Mesothelial cell of epicardium (in vitro differentiated cells): ENCODE measurements at regions not wholly inside any gene's neighbourhood (a gene's known extent, or its start where the extent isn't known, plus 50 kb on each side); places are given as distances from the start of the nearest gene placed in this dataset.

Source experiments
- DNase-seq, 2 experiments: peaks; one replicate each; pipeline ENCODE4 v3.0.0; 2021; ENCODE audit warnings: low spot score in 2 of 2; ENCODE audit not compliant: unreplicated experiment in 2 of 2
- H3K27ac Mint-ChIP-seq: 2 replicates; pipeline ENCODE4 v1.8.0; 2021; ENCODE audit warnings: mixed read lengths
- H3K27me3 Mint-ChIP-seq: 2 replicates; pipeline ENCODE4 v1.8.0; 2021; ENCODE audit warnings: low read depth, mixed read lengths
- H3K36me3 Mint-ChIP-seq: 2 replicates; pipeline ENCODE4 v1.8.0; 2021; ENCODE audit warnings: mixed read lengths
- H3K4me1 Mint-ChIP-seq: 2 replicates; pipeline ENCODE4 v1.8.0; 2021; ENCODE audit warnings: mixed read lengths
- H3K4me3 Mint-ChIP-seq: 2 replicates; pipeline ENCODE4 v1.8.0; 2021; ENCODE audit warnings: mild to moderate bottlenecking, moderate library complexity, mixed read lengths
- H3K9me3 Mint-ChIP-seq: 2 replicates; pipeline ENCODE4 v1.8.0; 2021; ENCODE audit warnings: mixed read lengths
- TF ChIP-seq, protein P1 (sequence below): fragments of 200-600 bp; sonication (generic); IDR thresholded peaks from one replicate; pipeline ENCODE4 v1.5.0; 2021; ENCODE audit warnings: antibody characterized with exemption; ENCODE audit not compliant: unreplicated experiment

DNA sequence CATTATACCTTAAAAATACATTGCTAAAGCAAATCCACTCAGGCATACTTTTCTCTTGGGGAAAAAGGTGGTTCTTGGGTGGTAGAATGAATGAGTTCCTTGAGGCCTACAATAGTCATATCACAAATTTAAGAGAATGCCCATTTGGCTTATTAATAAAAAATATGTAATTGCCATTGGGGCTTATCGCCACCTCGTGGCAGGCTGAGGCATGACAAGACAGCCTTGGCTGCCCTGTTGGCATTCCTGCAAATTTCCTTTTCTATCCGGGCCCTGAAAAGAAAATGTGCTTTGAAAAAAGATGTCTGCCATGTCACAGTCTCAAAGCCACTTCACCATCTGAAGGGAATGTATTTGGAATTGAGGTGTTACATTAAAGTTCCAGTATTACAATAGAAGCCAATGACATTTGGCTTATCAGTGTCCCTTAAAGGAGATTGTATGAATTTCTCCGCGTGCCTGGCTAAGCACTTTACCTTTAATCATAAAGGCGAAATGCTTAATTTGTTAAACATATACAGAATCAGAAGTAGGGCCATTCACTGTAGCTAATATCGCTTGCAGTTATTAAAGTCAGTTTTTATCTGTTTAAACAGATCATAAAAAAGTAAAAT is 188.3 kb upstream of the ZFP64 start:
- H3K9me3 Mint-ChIP-seq, result peaks cover 7% of the 10 kb centered on the region
- no peak overlapping the region for H3K27ac Mint-ChIP-seq
- no peaks in the 10 kb centered on the region for H3K36me3 Mint-ChIP-seq
- TF ChIP-seq, protein P1, sequence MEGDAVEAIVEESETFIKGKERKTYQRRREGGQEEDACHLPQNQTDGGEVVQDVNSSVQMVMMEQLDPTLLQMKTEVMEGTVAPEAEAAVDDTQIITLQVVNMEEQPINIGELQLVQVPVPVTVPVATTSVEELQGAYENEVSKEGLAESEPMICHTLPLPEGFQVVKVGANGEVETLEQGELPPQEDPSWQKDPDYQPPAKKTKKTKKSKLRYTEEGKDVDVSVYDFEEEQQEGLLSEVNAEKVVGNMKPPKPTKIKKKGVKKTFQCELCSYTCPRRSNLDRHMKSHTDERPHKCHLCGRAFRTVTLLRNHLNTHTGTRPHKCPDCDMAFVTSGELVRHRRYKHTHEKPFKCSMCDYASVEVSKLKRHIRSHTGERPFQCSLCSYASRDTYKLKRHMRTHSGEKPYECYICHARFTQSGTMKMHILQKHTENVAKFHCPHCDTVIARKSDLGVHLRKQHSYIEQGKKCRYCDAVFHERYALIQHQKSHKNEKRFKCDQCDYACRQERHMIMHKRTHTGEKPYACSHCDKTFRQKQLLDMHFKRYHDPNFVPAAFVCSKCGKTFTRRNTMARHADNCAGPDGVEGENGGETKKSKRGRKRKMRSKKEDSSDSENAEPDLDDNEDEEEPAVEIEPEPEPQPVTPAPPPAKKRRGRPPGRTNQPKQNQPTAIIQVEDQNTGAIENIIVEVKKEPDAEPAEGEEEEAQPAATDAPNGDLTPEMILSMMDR, result peak; percentile 90
- H3K4me1 Mint-ChIP-seq, result peaks cover 5% of the 10 kb centered on the region
- H3K4me3 Mint-ChIP-seq, result no peak overlapping the region
- H3K27me3 Mint-ChIP-seq, result peaks cover 21% of the 10 kb centered on the region
- peak in 1 of 2 experiments; percentile 52 for DNase-seq

DNA sequence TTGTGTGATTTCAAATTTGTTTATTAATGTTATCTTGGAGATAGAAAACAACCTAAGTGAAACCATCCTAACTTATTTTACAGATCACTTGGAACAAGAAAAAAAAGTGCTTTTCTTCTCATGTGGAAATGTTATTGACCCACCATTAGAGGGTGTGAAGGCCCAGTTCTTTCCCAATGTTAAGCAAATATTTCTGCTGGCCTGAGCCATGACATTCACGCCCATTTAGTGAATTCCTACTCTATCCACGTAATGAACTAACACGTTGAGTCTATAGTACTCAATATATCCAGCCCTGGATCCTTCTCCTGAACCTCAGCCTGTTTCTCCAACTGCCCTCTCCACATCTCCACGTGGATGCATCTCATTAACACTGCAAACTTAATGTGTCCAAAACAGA is 180.6 kb upstream of the ZFP64 start:
- no peak for DNase-seq
- Mint-ChIP-seq H3K4me3 (no peak overlapping the region), H3K36me3 (no peaks in the 10 kb centered on the region), H3K4me1 (no peaks in the 10 kb centered on the region), H3K27me3 (peaks cover 36% of the 10 kb centered on the region), H3K9me3 (peaks cover 11% of the 10 kb centered on the region), H3K27ac (no peak overlapping the region)
- TF ChIP-seq, protein P1, result no peak

DNA sequence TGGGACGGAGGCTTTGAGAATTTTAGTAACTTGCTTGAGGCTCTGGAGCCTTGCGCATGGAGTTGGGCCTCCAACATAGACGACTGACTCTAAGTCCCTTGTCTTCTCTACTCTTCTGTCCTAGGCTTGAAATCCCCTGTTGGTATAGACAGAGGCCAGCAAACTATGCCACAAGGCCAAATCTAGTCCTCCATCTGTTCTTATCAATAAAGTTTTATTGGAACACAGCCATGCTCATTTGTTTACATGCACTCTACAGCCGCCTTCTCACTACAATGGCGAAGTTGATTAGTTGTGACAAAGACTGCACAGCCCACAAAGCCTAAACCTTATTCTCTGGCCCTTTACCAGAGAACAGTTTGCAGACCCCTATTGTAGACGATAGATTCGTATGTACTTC is 174.1 kb upstream of the ZFP64 start:
- H3K27me3 Mint-ChIP-seq, result peaks cover 30% of the 10 kb centered on the region
- TF ChIP-seq, protein P1, result no peak
- H3K27ac Mint-ChIP-seq, result no peak overlapping the region
- no peak for DNase-seq
- H3K9me3 Mint-ChIP-seq, result peaks cover 3% of the 10 kb centered on the region
- no peaks in the 10 kb centered on the region for H3K4me1 Mint-ChIP-seq
- no peaks in the 10 kb centered on the region for H3K36me3 Mint-ChIP-seq
- no peak overlapping the region for H3K4me3 Mint-ChIP-seq

DNA sequence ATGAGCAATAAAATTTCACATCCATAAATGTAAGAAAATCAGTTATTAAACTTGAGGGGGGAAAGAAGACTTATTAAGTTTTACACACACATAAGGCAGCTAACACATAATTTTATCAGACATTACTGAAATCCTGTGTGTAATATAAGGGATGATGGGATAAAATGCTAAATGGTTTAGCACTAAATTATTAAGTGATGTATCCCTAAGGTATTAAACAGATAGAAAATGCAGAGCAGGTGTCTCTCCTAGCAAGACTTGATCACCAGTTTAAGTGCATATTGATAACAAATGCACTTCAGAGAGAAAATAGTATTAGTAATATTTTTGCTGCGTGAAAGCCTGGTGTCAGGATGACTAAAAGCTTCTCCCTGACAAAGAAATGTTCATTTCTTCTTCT is 172.8 kb upstream of the ZFP64 start:
- TF ChIP-seq, protein P1, result no peak

DNA sequence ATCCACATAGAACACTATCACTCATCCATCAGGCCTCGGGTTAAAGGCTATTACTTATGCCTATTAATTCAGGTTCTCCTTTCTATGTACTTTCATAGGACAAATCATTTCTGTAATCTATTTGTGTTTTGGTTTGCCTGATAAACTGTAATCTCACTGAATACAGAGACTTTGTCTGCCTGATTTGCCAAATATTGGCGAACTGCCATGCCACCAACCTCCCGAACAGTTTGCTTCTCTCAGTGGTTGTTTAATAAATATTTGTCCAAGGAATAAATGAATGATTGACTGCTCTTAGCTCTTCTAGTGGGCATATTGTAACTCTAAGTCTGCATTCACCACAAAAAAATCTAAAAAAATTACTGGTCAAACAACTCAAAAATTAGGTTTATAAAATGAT is 170.1 kb upstream of the ZFP64 start:
- Mint-ChIP-seq H3K4me3 (no peak overlapping the region), H3K27ac (no peak overlapping the region)
- TF ChIP-seq, protein P1, result no peak

More for the DNA sequence above, 172.8 kb upstream of the ZFP64 start:
- Mint-ChIP-seq H3K9me3 (no peaks in the 10 kb centered on the region), H3K27me3 (peaks cover 40% of the 10 kb centered on the region), H3K27ac (no peak overlapping the region), H3K4me3 (no peak overlapping the region), H3K36me3 (no peaks in the 10 kb centered on the region), H3K4me1 (no peaks in the 10 kb centered on the region)
- no peak for DNase-seq

DNA sequence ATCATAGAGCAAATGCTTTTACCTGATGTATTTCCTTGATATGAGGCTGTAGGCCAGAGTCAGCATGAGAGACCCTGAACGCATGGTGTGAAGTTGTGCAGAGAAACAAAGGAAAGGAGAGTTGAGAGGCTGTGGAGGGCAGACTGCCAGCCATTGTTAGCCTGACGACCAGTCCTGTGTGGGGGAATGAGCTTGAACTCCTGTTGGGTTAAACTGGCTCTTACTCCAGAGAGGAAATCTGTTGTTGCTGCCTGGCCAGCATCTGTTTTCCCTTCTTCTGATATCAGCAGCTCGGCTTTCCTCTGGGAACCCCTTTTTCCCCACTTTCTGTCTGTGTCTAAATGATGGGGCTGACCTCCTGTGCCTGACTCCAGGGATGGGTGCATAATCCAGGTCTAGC is 158.2 kb upstream of the ZFP64 start:
- TF ChIP-seq, protein P1, result no peak
- no peak for DNase-seq
- Mint-ChIP-seq H3K4me3 (no peak overlapping the region), H3K4me1 (peaks cover 3% of the 10 kb centered on the region), H3K27ac (no peak overlapping the region), H3K36me3 (no peaks in the 10 kb centered on the region), H3K27me3 (peaks cover 23% of the 10 kb centered on the region), H3K9me3 (peaks cover 23% of the 10 kb centered on the region)

More for the DNA sequence above, 170.1 kb upstream of the ZFP64 start:
- no peaks in the 10 kb centered on the region for H3K4me1 Mint-ChIP-seq
- peaks cover 49% of the 10 kb centered on the region for H3K27me3 Mint-ChIP-seq
- H3K9me3 Mint-ChIP-seq, result no peaks in the 10 kb centered on the region
- no peak for DNase-seq
- H3K36me3 Mint-ChIP-seq, result no peaks in the 10 kb centered on the region
